ENCODE measurements at regions not wholly inside any gene's neighbourhood (a gene's known extent, or its start where the extent isn't known, plus 50 kb on each side); places are given as distances from the start of the nearest gene placed in this dataset.
"Not testable (repeated sequence)": the region's sequence is repeated elsewhere in the genome, so short reads cannot be mapped to it uniquely, and the experiment has no call there.

DNA sequence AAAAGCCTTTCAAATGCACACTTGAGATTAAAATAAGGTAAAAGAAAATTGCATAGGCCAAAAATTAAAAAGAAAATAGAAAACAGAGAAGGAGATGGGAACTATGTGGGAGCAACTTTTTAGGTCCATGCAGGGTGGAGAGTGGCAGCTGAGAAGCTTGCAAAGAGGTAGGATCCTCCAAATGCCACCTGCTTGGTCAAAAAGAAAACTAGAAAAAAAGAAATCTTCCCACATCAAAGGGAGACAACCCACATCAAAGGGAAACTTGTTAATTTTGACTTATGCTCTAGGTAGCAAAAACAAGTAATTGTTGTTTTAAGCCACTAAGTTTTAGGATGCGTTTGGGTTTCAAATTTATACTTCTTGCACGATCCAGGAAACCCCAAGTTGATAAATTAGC, 342.9 kb downstream of the IL20RB start:
- DNase-seq (ENCODE audit: low read depth): no peak

DNA sequence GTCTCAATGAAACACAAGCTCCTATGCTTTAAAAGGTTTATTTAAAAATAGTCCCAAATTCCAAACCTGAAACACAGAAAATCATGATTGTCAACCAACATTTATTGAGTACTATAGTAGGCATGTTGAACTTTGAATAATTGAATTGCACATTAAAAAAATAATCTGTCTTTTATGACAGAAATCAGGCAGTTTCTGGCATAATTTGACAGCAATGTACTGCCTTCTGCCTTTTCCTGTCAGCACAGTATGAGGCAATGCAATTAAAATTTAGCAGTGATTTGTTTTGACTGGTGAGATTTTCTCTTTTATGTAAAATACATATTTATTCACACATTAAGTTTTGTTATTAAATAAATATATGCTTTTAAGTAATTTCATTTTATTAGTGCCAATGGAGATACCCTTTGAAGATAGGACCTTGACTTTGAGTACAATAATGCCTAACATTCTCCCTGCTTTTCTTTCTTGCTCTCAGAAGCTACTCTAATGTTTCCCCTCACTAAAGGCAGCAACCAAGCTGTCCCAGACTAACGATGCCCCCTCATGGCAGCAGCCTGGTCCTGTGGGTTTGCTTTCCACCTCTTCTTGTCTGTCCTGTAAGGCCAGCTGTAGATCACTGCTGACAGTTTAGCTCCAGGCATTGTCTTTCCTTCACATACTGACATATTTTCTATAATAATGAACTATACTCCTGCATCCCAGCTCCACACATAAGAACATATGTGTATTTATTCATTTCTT, 346.7 kb downstream of the IL20RB start:
- DNase-seq (ENCODE audit: low read depth): no peak

DNA sequence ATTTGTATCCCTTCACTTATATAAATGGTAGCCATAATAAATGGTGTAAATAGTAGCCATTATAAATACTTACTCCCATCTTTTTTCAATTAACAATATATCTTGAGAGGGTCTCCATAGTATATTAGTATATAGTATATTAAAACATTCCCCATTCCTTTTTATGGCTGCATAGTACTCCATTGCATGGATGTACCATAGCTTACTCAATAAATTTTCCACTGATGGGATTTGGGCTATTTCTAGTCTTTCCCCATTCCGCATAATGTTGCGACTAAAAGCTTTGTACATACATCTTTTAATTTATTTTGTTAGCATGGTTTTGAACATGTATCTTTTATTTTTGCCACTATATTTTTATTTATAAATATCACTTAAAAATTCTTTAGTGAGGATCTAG, 366.3 kb downstream of the IL20RB start:
- no peak for DNase-seq (ENCODE audit: low read depth)

DNA sequence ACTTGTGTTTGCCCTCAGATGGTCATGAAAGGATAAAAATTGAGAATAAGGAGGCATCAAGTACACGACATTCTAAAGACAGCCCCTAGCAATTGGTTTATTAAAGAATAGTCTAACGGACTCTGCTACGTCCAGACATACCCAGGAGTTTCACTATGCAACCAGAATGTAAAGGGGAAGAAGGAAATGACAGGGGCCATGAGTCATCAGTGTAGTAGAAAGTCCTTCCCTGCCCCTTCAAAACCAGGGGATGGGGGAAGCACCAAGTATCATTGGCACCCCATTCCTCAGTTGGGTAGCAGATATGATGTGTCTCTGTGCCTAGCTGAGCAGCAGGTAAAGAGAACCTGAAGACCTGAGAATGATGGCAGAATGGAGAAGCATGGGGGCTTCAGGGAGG, 367.4 kb downstream of the IL20RB start:
- DNase-seq (ENCODE audit: low read depth): no peak

DNA sequence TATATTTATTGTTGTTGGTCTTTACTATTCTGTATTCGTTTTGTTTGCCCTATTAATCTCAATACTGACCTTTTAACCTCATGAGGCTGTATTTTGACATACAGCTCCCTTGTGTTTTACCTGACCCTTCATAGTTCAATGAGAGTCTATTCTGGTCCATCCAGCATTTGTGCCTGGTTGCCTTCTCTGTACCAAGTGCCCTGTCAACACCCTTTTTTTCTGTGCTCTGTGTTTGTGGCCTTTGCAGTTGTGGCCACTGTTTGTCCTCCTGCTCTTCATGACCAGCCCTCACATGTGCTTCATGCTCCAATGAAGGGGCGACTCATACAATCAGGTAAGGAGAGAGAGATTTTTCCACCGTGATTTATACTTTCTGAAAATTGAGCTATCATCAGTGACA, 368.2 kb downstream of the IL20RB start:
- no peak for DNase-seq (ENCODE audit: low read depth)

DNA sequence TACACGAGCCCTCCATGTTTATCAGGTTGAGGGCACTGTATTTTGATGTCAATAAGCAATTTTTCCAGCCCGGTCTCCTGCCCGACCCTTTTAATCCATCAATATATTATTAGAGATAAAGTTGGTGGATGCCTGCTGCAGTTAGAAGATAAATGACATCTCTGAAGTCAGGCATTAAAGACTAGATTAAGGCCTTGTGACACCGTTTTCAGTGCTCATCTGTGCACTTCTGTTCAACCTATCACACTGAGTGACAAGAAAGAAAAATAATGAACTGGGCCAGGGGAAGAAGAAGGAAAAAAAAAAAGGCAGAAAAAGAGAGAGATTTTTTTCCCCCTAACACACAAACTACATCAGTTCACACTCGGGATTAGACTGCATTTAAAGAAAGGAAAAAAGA, 371.8 kb downstream of the IL20RB start:
- no peak for DNase-seq (ENCODE audit: low read depth)

DNA sequence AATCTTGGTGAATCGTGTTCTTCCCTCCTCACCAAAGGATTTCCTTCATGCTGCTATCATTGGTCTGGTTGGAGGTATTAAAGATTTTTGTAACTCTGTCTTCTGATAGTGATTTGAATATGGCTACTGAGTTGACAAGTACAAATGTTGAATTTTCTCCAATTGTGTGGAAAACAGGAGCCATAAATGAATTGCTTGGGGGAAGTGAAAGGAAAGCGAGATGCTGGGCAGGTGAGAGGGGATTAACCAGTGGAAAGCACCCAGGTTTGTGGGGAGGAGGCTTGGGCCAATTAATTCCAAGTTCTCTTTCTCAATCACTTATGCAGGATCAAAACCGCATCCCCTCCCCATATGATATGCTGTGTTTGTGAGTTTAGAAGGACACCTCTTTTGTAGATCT, 372.5 kb downstream of the IL20RB start:
- no peak for DNase-seq (ENCODE audit: low read depth)

DNA sequence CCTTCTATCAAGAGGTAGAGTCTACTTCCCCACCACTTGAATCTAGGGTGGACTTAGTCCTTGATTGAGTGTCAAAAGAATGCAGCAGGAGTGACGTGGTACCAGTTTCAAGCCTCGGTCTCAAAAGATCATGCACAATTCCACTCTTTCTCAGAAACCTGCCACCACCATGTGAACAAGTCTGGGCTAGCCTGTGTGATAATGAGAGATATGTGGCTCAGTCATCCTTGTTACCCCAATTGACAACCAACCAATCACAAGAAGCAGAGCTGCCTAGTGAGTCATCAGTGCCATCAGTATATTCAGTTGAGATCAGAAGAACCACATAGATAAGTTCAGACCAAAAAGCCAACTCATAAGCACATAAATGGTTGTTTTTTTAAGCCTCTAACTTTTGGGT, 374.5 kb downstream of the IL20RB start:
- no peak for DNase-seq (ENCODE audit: low read depth)

DNA sequence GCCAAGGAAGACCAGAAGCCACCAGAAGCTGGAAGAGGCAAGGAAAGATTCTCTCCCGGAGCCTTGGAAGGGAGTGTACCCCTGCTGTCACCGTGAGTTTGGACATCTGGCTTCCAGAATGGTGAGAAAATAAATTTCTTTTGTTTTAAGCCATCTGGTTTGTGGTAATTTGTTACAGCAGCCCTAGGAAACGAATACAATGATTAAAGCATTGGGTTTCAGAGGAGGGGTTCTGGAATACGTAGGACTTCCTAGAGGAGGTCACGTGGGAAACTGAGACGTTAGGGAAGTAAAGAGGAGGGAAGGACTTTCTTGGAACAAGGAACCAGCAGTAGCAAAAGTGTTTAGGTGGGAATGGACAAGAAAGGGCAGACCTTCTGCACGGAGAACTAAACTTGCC, 377.7 kb downstream of the IL20RB start:
- DNase-seq (ENCODE audit: low read depth): no peak

DNA sequence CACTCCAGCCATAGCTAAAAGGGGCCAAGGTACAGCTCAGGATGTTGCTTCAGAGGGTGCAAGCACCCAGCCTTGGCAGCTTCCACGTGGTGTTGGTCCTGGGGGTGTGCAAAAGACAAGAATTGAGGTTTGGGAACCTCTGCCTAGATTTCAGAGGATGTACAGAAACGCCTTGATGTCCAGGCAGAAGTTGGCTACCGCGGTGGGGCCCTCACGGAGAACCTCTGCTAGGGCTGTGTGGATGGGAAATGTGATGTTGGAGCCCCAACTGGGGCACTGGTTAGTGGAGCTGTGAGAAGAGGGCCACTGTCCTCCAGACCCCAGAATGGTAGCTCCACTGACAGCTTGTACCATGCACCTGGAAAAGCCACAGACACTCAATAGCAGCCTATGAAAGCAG, 380.6 kb downstream of the IL20RB start:
- not testable (repeated sequence) for DNase-seq (ENCODE audit: low read depth)

DNA sequence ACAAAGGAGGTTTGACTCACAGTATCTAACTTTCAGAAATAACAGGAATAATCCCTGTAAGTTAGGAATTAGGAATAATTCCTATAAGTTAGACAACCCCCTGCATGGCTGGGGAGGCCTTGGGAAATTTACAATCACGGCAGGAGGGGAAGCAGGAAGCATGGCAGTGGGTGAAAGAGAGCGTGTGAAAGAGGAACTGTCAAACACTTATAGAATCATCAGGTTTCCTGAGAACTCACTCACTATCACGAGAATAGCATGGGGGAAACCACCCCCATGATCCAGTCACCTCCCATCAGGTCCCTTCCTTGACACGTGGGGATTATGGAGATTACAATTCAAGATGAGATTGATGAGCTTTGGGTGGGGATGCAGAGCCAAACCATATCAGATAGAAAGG, 385.5 kb downstream of the IL20RB start:
- DNase-seq (ENCODE audit: low read depth): no peak

DNA sequence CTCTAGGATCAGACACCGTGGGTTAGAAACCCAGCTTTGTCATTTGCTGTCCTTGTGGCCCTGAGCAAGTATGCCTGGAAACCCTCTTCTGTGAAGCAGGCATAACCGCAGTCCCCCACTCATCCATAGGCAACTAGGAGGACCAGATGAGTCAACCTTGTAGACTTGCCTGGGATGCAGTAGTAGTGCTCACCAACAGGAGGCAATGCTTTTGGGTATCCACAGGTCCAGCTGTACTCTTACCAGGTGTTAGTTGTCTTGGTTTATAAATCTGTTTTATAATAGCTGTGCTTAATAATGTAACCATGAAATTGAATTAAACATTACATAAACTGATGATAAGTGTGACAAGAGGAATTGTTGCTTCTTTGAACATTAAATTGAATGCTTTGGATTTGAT, 389.3 kb downstream of the IL20RB start:
- no peak for DNase-seq (ENCODE audit: low read depth)

DNA sequence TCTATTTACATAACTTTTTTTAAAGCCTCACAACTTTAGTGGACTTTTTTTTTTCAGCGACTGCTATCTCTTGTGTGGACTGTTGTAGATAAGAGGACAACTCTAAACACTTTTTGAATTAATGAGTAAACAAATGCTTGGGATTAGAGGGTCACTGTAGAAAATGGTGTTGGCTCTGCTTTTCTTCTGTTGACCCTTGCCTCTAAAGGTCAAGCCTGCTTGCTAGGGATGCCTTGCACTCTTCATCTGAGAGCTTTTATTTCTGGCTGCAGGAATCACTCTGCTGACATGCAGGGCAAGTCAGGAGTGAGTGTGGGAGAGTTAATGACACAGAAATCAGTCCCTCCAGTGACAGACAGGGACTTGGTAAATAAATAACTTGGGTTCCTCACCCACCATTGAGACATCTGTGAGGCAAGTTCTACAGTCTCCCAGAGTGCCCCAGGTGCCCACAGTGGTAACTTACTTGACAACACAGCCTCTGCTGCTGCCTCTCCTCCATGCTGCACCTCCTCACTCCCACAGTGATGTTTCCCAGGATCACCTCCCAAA, 390.1 kb downstream of the IL20RB start:
- no peak for DNase-seq (ENCODE audit: low read depth)

DNA sequence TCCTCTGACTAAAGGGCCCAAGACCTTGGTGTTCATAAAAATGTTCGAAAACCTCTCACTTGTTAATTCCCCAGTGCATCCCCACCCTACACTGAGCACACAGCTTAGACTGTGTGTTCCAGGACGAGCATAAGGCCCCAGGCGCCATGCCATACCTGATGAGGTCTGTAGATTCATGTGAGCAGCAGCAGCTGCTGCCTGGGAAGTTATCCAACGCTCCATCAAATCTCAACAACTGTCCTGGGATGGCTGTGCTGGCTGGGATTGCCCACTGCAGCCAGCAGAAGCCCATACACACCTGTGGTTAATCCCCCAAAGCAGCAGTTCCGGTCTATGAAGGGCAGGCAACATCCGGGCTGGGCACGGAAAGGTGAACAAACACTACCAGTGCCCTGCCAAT, 391.2 kb downstream of the IL20RB start:
- no peak for DNase-seq (ENCODE audit: low read depth)

DNA sequence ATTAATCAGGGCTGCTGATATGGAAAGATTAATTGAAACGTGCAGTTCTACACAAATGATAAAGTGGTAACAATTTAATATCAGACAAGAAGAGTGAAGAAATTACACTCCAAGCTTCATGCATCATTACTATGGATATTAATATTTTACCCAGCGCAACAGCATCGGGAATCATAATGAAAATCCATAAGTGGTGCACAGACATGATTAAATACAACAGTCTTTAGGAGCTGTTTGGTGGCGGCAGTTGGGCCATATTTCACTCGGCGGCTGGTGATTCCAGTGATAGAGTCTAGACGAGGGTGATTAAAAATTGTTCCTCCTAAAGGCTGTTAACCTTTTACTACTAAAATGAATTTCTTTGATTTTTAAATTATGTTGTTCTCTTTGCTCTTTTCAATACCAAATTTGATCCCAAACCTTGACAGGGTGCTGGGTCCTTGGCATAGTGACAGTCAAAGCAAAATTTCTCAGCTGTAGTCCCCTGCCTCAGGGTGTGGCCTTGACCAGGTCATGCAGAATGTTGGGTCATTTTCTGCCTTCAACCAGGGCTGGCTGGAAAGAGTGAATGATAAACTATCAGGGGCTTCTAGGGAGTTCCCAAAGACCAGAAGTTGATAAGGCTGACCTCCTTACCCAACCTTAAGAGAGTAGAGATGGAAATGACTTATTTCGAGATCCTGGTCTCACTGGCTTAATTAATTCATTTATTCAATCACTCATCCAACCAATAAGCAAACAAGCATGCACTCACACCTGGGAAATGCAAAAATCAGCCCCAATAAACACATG, 392.0 kb downstream of the IL20RB start:
- DNase-seq (ENCODE audit: low read depth): no peak

DNA sequence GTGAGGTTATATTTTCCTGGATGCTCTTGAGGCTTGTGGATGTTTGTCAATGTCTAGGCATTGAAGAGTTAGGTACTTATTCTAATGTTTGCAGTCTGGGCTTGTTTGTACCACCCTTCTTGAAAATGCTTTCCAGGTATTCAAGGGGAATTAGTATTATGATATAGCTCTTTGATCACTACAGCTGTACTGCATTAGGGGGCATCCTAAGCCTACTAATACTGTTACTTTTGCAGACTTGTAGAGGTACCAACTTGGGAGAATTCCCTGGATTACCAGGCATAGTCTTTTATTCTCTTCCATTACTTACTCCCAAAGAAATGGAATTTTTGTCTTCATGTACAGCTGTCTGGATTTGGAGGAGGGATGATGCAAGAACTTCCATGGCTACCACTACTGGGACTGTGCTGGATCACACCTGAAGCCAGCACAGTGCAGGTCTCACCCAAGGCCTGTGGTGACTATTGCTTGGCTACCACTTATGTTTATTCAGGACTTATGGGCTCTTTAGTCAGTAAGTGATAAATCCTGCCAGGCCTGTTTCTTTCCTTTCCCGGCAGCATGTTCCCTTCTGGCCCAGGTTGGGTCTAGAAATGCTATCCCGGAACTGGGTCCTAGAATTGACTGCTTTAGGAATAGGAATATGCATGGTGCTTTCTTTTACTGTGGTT, 402.9 kb downstream of the IL20RB start:
- DNase-seq (ENCODE audit: low read depth): no peak

DNA sequence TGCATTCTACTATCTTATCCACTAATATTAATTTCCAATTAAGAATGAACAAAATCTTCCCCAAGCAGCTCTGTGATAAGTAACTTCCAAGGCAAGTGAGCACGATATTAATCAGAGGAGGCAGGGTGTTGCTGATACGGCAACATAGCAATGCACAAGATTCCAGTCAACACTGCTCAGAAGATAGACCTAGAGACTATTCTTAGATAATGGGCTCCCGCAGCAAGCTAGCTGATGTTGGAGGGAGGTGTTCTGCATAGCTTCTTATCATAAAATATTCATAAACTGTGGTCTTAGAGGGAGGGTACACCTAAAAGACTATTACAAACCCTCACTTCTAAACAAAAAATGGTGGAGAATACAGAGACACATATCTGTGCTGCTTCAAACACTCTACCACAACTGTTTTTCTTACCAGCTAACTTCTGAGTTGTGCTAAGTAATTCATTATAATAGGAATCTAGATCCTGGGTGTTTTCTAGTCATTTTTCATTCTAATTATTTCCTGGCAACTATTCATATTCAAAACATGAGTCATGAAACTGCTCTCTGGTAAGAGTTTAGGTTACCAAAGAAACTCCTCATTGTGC, 382.0 kb upstream of the SOX14 start:
- DNase-seq (ENCODE audit: low read depth): no peak

DNA sequence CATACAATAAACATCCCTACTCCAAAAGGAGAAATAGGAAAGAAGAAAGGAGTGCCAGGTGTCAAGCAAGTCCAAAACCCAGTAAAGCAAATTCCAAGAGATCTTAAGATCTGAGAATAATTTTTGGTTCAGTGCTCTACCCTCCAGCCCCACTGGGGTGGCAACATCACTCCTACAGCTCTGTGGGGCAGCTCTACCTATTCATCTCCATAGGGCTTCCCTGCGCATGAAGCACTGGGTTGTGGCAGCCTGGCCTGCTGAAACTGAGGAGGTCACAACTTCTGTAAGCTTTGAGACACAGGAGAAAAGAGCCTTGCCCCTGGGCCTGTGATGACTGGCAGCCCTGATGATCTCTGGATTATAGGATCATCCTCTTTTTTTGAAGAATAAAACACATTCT, 378.2 kb upstream of the SOX14 start:
- no peak for DNase-seq (ENCODE audit: low read depth)

DNA sequence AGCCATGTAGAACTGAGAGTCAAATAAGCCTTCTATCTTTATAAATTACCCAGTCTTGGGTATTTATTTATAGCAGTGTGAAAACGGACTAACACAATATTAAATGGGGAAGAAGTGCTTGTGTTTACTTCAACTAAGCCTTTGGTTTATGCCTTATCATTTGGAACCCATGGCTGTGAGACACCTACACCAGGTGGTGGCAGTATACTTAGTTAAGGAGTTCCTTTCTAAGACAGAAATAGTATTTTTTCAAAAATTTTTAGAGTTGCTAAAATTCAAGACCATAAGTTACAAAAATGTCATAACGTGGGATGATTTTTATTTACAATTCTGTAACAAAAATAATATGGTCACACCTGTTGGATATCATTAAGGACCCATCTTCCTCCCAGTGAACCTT, 354.5 kb upstream of the SOX14 start:
- no peak for DNase-seq (ENCODE audit: low read depth)

DNA sequence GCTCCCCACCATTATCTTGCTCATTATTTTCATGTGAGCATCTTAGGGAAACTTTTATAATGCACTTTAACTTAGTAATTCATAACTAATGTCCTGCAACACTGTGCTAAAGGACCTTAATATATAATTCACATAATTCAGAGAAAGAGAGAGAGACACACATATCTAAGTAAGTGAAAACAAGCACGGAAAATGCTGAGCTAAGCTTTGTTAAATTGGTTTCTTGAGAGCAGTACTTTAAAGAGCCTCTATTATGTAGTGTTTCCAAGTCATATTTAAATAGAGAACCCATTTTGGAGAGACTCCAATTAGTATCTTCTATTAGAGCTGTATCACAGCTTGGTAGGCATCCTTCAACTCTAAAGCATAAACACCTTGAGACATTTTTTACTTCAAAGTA, 354.1 kb upstream of the SOX14 start:
- no peak for DNase-seq (ENCODE audit: low read depth)

DNA sequence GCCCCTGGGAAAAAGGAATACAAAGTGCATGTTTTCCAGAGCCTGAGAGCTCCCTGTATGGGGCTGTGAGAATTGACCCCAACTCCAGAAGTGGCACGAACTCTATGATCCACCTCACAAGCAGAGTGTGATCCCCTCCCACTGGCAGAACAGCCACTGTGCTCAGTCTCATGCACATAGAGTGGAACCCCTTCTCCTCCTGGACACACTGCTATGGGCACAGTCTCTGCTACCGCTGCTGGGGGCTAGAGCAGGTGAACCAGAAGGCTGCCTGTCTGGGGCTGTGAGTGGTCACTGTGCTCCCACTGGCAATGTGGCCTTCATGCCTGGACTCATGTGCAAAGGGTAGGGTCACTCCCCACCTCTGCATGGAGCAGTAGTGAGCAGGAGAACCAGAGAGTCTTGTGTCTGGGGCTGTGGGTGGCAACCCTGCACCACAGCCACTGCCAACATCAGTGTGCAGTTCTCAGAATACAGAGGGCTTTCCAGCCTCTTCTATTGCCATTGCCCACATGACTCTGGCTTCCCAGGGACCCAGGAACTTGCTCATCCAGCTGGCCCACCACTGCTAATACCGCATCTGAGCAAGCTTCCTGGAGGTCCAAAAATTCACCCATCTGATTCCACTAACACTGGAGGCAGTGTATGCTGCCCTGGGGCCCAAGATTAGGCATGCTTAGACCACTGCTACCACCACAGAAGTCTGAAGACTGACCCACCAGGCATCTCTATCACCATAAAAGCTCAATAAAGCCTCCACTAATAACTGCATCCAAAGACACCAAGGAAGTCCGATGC, 343.7 kb upstream of the SOX14 start:
- no peak for DNase-seq (ENCODE audit: low read depth)

DNA sequence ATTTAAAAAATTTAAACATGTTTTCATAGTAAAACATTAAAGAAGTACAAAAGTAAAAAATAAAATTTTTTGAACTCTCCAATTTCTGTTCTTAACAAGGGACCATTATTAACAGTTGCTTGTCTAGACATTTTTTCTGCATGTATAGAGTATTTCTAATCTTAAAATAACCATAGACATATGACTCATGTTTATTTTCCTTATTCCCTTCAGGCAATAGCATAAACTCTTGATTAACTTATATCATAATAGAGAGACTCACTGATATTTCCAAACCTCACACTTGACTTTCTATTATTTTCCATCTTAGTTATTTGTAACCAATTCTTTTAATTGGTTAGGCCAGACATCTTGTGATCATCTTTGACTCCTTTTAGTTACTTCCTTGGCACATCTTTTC, 325.6 kb upstream of the SOX14 start:
- DNase-seq (ENCODE audit: low read depth): no peak
